ENCODE measurements at regions not wholly inside any gene's neighbourhood (a gene's known extent, or its start where the extent isn't known, plus 50 kb on each side); places are given as distances from the start of the nearest gene placed in this dataset.

DNA sequence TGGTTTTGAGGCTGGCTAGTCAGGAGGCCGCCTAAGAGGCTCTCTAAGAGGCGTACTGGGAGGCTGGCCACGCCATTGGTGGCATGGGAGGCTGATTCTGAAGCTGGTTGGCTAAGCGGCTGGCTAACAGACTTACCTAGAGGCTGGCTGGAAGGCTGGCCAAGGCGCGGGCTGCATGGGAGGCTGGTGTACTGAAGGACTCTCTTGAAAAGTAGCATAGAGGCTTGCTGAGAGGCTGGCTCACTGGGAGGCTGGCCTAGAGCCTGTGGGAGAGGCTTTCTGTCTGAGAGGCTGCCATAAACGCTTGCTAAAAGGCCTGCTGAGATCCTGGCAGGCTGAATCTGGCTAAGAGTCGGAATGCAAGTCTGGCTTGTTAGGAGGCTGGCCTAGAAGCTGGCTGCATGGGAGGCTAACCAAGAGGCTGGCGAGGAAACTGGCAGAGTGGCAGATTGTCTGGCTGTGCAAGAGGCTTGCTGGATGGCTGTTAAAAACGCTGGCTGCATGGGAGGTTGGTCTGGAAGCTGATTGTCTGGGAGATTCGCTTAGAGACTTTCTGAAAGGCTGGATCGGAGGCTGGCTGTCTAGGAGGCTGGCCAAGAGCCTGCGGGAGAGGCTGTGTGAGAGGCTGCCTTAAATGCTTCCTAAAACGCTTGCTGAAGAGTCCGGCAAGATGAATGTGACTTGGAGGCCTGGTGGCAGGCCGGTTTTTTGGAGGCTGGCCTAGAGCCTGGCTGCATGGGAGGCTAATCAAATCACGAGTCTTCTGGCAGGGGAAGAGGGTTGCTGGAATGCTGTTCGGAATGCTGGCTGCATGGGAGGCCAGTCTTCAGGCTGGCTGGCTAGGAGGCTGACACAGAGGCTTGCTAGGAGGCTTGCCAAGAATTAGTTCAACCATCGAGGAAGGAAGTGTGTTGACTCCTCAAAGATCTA lies 134.2 kb downstream of the OR13A1 start:
- TF ChIP-seq CTCF (IDR thresholded peaks at IDR 0.05; ENCODE audit: low read depth, low read length) (no peak), POLR2A (IDR thresholded peaks at IDR 0.05; ENCODE audit: extremely low read depth, insufficient read length) (no peak), MAX (IDR thresholded peaks at IDR 0.05; ENCODE audit: low read depth, low read length) (no peak)

Measured in NB4 (cell line).